HG02610 (cell line): ENCODE measurements at regions not wholly inside any gene's neighbourhood (a gene's known extent, or its start where the extent isn't known, plus 50 kb on each side); places are given as distances from the start of the nearest gene placed in this dataset.

ENCODE experiments used
- ATAC-seq: cut with Tn5 transposase; IDR thresholded peaks from one replicate; pipeline ENCODE4 v1.9.1; 2021; ENCODE audit warnings: mild to moderate bottlenecking, moderate library complexity; ENCODE audit not compliant: unreplicated experiment

GRCh38 chr4:85381968-85382367 lies 93.0 kb upstream of the ARHGAP24 start:
- ATAC-seq = no peak

DNA sequence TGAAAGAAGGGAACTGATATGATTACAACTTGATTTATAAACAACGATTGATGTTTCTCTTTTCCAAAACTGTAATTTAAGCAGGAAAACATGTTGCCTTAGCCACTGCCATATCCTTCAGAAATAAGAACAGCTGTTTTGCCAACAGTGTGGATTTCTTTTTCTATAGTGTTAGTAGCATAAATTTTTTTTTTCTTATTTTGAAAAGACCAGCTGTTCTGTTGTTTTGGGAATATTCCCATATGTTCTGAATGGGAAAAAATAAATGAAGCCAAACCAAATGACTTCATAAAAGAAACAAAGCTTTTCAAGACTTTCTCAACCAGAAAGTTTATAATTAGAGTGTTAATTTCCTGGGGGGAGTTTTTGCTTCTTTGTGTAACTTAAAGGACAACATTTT lies 83.9 kb upstream of the ARHGAP24 start:
- no peak for ATAC-seq

DNA sequence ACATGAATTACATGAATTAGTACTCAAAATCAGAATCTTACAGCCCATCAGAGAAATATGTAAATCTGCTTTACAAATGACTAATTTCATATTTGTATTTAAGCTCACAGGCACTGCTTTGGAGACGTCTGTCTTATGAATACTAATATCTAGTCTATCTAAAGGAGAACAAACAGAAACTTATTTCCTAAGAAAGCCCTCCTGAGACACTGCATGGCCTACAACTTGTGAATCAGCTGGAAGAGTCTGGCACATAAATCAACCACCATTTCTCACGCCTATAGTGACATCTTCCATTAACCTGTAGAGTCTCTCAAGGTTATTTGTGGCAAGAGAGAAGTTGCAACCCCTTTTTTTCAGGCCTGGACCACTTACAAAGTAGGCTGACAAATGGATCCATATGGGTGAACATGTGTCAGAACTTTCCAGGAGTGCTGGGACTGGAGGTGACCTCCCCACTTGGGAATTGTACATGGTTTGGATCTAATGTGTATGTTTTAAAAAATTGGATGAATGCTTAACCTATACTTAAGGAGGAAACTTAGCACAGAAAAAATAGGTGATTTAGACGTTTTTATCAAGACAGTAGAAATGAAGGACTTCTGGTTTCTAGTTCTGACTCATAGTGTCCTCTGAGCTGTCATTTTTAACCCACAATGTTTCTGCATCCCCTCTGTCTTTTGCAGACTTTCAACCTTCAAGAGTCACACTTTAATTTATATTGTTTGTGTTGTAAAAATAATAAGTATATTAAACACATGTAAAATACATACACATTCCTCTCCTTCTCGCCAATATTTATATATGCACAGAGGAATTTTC lies 83.2 kb upstream of the ARHGAP24 start:
- peak; percentile 86 for ATAC-seq

DNA sequence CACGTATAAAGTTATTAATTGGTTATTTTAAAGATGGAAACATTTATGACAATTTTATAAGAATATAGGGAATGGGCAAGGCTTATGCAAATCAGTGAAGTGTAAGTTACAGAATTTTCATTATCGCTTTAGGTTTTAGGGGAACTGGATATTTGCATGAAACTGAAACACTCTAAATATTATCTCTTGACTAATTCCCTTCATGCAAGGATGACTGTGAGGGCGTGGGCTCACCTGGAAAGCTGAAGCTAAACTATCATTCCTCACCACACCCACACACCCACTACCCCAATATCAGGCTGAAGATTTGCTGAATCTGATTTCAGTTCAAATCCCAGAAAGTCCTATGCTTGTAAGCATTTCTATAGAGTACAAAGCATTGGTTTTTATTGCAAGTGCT lies 81.7 kb upstream of the ARHGAP24 start:
- peak; percentile 66 for ATAC-seq

- no peak for ATAC-seq
Measured at GRCh38 chr4:85398276-85398675, 76.7 kb upstream of the ARHGAP24 start.

DNA sequence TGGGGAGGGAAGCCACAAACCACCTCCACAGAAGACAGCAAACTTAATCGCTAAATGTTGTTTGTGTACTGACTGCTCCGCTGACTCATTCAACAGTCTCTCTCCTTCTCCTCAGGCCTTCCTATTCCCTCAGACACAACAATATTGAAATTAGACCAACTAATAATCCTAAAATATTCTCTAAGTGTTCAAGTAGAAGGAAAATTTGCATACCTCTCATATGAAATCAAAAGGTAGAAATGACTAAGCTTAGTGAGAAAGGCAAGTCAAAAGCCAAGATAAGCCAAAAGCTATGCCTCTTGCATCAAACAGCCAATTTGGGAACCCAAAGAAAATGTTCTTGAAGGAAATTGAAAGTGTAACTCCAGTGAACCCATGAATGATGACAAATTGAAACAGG lies 75.7 kb upstream of the ARHGAP24 start:
- peak; percentile 88 for ATAC-seq

GRCh38 chr4:85402371-85402770 lies 72.6 kb upstream of the ARHGAP24 start:
- no peak for ATAC-seq

DNA sequence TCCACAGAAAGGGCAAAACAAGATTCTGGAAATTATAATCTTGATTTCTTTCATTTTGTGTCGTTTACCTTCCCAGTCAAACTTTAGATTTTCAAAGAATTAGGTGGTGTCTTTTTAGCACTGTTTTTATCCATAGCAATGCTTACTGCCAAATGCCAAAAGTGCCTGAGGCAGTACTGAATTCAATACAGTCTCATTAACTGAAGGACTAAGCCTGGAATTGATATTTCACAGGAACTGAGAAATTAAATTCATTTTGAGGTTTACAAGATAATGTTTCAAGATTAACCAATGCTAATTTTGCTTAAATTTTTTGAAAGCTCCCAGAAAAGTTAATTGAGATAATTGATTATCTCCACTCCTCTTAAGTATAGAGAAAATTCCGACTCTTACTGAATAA lies 68.8 kb upstream of the ARHGAP24 start:
- ATAC-seq = no peak

DNA sequence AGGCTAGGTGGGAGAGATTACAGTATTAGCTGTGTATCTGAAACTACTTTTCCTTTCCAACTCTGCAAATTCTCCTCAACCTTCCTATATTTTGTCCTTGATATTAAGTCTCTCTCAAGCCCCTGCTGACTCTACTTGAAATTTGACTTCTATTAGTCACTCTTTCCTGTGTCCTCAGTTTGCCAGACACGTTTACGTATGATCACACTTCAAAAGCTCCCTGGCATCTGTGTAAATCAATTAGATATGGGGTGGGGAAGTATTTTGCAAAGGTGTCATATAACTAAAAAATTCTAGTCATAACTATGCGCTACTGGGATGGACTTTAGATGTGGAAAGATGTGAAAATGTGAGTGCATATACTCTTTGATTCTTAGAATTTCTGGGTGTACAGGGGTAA lies 67.4 kb upstream of the ARHGAP24 start:
- ATAC-seq = no peak

- ATAC-seq = no peak
Measured at GRCh38 chr4:85408301-85408700, 66.6 kb upstream of the ARHGAP24 start.

DNA sequence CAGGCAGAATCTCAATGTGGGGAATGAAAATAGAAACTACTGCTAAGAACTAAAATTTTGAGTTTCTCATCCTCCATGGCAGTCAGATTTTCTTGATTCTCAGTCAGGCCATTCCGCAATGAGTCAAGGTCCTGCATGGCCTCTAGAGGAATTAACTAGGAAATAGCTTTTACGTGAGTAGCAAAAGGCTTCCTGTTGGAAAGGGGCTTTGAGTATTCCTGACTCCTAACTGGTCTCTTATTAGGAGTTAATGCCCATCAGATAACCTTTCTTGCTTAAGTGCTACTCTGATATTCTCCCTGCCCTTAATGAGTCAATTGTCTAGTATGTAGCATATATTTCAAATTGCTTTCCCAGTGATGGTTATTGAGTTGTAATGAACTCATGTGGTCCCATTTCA lies 65.7 kb upstream of the ARHGAP24 start:
- no peak for ATAC-seq

DNA sequence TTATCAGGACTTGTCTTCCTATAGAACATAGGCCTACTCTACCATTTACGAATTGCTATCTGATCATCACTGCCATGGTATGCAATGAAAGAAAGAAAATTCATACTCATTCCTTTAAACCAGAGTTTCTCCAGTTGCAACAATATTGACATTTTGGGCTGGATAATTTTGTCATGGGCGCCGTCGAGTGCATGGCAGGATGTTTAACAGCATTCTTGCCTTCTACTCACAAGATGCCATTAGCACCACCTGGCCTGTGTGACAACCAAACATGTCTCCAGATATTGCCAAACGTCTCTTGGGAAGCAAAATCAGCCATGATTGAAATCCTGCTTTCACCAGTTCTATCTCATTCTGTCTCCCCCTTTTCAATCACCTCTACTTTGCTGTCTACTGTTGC lies 63.6 kb upstream of the ARHGAP24 start:
- ATAC-seq = no peak

DNA sequence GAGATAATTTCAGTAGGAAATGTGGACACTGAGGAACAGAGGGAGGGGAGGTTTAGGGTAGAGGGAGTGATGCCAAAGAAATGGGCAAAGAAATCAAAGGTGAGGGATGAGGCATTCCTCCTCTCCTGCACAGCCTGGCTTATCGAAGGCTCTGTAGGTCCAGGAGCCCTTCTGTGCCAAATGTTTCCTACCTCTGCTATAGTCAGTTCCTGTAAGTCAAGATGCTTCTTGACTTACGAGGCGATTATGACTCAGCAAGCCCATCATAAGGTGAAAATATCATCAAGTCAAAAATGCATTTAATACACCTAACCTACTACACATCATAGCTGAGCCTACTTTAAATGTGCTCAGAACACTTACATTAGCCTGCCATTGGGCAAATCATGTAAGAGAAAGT lies 60.0 kb upstream of the ARHGAP24 start:
- no peak for ATAC-seq

- no peak for ATAC-seq
Measured at GRCh38 chr4:85416094-85416493, 58.9 kb upstream of the ARHGAP24 start.

DNA sequence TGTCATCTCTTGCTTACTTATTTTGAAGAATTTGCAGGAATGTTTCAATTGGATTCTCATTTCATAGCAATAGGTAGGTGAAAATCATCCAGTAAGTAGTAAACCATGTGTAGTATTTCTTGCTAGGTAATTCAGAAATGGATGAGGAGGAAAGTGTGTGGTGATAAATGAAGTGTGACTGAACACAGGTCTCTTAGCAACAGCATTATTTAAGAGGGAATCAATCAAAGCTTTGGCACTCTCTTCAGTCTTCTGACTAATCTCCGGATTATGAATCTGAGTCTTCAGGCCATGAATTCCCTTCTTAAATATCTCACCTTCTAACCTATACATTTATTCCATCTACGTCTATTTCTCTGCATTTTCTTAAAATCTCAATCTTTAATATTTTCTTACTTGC lies 55.8 kb upstream of the ARHGAP24 start:
- no peak for ATAC-seq

DNA sequence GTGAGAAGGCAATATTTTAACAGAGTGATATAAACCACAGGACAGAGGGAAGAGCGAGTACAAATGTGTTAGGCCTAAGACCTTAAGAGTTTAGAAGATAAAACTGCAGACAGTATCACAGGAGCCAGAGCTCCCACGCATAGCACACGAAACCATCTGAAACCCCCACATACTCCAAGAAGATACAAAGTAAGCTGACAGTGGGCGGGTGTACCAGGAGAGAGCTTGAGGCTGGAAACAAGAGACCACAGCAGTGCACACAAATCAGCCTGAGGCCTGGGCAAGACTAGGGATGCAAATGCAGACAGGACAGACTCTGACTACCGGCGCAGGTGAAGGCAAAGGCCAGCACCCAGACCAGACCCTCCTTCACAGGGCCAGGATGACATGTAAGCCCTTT lies 54.1 kb upstream of the ARHGAP24 start:
- no peak for ATAC-seq

DNA sequence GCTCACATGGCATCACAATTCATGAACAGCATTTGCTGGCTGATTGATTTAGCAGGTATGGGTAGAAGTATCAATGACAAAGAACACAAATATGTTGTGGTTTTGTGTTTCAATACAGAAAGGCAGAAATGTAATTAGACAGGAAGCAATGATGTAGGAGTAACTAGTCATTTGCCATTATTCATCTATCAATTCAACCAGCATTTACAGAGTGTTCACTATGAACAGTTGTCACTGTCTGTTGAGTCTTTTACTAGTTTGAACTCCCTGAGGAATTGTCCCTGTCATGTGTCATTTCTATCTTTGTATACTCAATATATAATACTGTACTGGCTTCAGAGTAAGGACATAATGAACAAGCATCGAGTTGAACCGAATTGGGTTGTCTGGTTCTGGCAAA lies 51.5 kb upstream of the ARHGAP24 start:
- peak; percentile 69 for ATAC-seq
